ENCODE measurements at regions not wholly inside any gene's neighbourhood (a gene's known extent, or its start where the extent isn't known, plus 50 kb on each side); places are given as distances from the start of the nearest gene placed in this dataset.
"Not testable (repeated sequence)": the region's sequence is repeated elsewhere in the genome, so short reads cannot be mapped to it uniquely, and the experiment has no call there.

- DNase-seq (ENCODE audit: low read depth, low spot score) = no peak
Observed at GRCh38 chr5:131107128-131107527, 57.9 kb downstream of the HINT1 start.

GRCh38 chr5:131104169-131104808 lies 60.8 kb downstream of the HINT1 start:
- no peak for DNase-seq (ENCODE audit: low read depth, low spot score)

DNA sequence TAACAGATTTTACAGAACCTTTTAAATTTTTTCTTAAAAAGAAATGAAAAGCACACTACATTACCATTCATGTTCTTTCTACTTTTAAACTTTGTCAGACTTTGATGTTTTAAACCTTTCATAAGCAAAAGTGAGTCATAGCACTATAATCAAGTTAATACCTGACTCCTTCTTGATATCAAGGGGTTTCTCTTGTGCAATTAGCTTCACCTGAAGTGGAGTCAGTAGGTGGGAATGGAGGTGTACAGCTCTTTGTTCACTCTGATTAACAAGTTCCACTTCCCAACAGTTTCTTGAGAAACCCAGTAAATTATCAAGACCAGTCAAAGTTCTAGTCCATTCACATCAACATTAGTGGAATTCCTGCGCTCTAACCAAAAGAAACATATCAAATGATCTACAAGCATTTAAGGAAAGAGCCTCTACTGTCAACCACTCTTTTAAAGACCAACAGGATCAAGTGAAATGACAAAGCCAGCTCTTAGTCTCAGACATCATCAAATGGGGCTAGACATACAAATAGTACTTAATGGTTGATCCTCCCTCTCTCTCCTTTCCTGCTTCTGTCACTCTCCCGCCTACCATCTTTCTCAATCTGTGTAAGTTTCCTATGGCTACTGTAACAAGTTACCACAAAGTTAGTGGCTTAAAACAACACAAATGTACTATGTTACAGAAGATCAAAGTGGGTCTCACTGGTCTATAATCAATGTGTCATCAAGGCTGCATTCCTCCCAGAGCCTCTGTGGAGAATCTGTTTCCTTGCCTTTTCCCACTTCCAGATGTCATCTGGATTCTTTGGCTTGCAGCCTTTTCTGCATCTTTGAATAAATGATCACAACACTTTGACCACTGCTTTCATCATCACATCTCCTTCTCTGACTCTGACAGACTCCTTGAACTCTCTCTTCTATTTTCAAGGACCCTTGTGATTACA lies 68.0 kb downstream of the HINT1 start:
- DNase-seq (ENCODE audit: low read depth, low spot score) = no peak

GRCh38 chr5:131095561-131095960 lies 69.5 kb downstream of the HINT1 start:
- DNase-seq (ENCODE audit: low read depth, low spot score) = not testable (repeated sequence)

- DNase-seq (ENCODE audit: low read depth, low spot score) = no peak
Observed at GRCh38 chr5:131084436-131084835, 80.6 kb downstream of the HINT1 start.

- no peak for DNase-seq (ENCODE audit: low read depth, low spot score)
Observed at GRCh38 chr5:131081913-131082488, 83.1 kb downstream of the HINT1 start.

DNA sequence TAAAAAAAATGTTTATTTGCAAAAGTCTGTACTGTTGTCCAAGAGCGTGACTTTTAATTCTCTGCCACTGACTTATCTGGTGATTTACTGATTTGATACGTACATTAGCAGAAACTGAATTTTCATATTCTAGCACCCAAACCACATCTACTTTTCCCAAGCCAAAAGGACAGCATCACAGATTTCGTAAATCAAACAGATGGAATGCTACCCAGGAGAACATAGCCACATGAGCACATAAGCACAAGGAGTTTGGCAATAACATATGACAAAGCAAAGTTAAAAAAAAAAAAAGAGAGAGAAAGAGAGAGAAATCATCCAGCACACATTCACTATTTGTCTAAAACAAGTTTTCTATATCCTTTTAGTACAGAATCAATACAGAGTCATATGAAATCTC lies 83.7 kb downstream of the HINT1 start:
- no peak for DNase-seq (ENCODE audit: low read depth, low spot score)

- DNase-seq (ENCODE audit: low read depth, low spot score) = no peak
Observed at GRCh38 chr5:131079232-131079631, 85.8 kb downstream of the HINT1 start.

GRCh38 chr5:131068893-131069643 lies 96.0 kb downstream of the HINT1 start:
- DNase-seq (ENCODE audit: low read depth, low spot score) = no peak

DNA sequence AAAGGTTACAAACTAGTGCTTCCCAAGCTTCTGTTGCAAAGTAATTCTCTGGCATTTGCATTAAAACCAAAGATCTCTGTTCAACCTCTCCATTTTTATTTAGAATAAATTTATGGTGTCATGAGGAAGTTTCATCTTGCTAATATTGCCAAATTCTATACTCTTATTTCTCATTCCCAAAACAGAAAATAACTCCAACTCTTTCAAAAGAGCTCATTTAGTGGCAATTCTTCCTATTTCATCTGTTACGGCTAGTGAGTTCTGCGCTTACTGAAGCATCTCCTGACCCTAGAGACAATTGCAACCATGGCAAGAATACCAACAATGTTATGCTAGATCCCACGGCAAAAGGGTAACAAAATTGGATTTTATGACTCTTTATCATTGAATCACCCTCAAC lies 97.0 kb downstream of the HINT1 start:
- DNase-seq (ENCODE audit: low read depth, low spot score) = no peak

- DNase-seq (ENCODE audit: low read depth, low spot score) = no peak
Observed at GRCh38 chr5:131067636-131068035, 97.4 kb downstream of the HINT1 start.

DNA sequence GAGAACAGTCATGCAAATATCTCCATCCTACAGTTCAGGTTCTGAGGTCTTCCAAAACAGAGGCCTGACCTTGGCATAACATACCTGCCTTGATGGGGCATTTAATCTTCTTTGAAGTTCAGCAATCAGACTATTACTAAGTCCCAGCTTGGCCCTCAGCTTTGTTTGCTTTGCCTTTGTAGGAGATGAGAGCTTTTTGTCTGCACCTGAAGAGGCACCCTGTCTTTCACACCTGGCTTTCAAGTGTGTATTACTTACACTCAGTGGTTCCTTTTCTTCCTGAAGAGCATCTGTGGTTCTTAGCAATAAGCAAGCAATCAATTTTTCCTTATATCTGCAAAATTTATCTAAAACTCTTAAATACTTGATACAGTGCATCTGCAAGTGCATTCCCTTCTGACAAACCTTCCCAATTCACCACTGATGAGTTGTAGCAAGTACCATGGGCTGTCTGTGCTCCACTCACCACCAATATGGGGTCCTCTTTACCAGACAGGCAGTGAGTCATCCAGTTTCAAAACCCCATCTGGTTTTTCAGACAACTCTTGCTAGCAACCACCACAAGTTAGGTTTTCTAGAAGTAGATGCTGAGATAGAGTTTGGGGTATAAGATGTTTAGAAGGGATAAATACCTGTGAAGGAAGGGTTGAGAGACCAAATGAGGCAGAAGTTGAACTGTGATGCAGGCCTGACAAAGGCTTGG lies 100.2 kb downstream of the HINT1 start:
- DNase-seq (ENCODE audit: low read depth, low spot score) = no peak

DNA sequence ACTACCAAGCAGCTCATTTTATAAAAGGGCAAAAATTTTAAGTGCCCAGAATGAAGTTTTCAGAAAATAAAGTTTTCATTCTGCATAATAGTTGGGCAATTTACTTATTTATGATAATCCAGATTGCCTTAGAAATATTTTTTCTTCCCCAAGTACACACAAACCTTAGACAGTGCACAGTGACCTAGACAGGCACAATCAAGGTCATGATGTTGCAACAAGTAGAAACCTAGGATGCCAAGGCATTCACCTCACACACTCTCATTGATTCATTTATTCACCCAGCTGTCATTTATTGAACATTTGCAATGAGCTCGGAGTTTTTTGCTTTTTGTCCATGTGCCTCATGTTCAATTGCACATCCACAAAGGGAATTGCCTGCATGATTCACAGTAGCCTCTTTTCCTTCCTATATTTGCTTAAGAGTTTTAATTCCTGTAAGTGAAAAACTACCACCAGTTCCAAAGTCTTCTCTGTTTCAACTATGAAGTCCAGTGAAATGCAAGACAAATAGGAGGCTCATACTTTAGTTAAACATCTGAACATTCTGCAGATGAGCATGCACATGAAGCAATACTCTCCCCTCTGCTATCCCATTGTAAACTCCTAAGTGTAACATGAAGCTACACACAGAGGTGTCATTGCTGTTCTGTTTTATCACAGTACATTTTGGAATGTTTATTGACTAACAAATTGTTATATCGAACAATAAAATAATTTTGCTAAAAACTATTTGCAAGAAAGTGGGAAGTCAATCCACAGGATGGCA lies 122.9 kb downstream of the HINT1 start:
- DNase-seq (ENCODE audit: low read depth, low spot score) = no peak

GRCh38 chr5:131023498-131023865 lies 141.6 kb downstream of the HINT1 start:
- no peak for DNase-seq (ENCODE audit: low read depth, low spot score)

DNA sequence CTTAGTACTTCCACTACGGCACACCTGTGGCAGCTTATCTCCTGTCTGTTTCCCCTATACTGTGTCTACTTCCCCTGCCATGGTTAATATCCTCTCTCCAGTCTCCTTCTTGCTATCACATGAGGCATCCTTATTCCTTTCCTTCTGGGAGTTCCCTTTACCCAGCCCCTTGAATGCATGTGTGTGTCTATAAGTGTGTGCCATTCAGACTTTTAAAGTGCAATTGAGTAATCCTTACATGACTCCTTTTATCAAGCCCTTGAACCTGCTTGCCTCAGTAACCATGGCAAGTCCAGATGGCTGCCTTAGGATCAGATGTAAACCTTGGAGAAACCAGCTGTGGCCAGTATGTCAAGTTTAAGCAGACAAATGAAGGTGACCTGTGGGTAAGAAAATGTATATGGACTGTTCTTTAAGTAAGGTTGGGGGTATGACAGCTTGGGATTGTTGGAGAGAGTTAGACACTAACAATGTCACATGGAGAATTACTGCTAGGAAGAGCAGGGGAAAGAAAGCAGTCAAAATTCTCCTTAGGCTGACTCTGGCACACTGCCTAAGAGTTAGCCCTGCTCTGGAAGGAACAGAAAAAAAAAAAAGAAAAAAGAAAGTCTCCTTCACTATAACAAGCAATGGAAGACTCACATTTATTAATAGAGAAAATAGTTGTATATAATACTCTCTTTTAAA lies 142.1 kb downstream of the HINT1 start:
- no peak for DNase-seq (ENCODE audit: low read depth, low spot score)

GRCh38 chr5:131021646-131022045 lies 143.4 kb downstream of the HINT1 start:
- no peak for DNase-seq (ENCODE audit: low read depth, low spot score)

GRCh38 chr5:131019601-131020315 lies 145.3 kb downstream of the HINT1 start:
- DNase-seq (ENCODE audit: low read depth, low spot score) = no peak

GRCh38 chr5:131019111-131019510 lies 145.9 kb downstream of the HINT1 start:
- DNase-seq (ENCODE audit: low read depth, low spot score) = no peak

DNA sequence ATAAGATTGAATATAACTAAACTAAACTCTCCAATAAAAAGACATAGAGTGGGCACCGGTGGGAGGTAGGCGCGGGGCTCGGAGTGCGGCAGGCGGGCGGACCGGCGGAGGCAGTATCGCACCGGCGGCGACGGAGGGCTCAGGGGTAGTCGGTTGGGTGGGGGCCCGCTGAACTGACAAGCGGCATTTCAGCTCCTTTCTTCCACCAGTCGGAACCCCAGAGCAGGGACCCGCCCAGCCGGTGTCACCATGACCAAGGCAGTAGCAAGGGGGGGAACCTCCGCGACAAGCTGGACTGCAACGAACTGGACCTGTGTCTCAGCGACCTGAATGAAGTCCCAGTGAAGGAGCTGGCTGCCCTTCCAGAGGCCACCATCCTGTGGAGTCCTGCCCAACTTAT lies 156.7 kb downstream of the HINT1 start:
- no peak for DNase-seq (ENCODE audit: low read depth, low spot score)

All from pulmonary artery endothelial cell (primary cell).